ENCODE measurements at regions not wholly inside any gene's neighbourhood (a gene's known extent, or its start where the extent isn't known, plus 50 kb on each side); places are given as distances from the start of the nearest gene placed in this dataset.

GRCh38 chr7:85659364-85659763 lies 472.5 kb upstream of the SEMA3D start:
- TF ChIP-seq CTCF (IDR thresholded peaks at IDR 0.05) (no peak), POLR2A (IDR thresholded peaks at IDR 0.05) (no peak)
- no peak for DNase-seq (ENCODE audit: low spot score in 2 of 2)
- intact Hi-C loops (cut with DNase I; ENCODE audit: low total_unique reads): no loop called here
- no peak overlapping the region for H3K4me3 ChIP-seq (ENCODE audit: low read depth, poor library complexity, severe bottlenecking)

GRCh38 chr7:85655252-85655651 lies 468.4 kb upstream of the SEMA3D start:
- intact Hi-C loops (cut with DNase I; ENCODE audit: low total_unique reads): no loop called here

GRCh38 chr7:85644272-85644671 lies 457.4 kb upstream of the SEMA3D start:
- intact Hi-C loops (cut with DNase I; ENCODE audit: low total_unique reads): no loop called here
- WGBS, 2 donors: 69 to 74% methylated on average over 2 of the region's 2 CpGs
- no peak overlapping the region for H3K4me3 ChIP-seq (ENCODE audit: low read depth, poor library complexity, severe bottlenecking)
- DNase-seq (ENCODE audit: low spot score in 2 of 2): no peak
- TF ChIP-seq CTCF (IDR thresholded peaks at IDR 0.05): no peak

More at GRCh38 chr7:85655252-85655651, 468.4 kb upstream of the SEMA3D start:
- DNase-seq (ENCODE audit: low spot score in 2 of 2): no peak
- 84 to 91% methylated on average over 5 of the region's 5 CpGs for WGBS, 2 donors
- TF ChIP-seq CTCF (IDR thresholded peaks at IDR 0.05) (no peak), POLR2A (IDR thresholded peaks at IDR 0.05) (no peak)
- H3K4me3 ChIP-seq (ENCODE audit: low read depth, poor library complexity, severe bottlenecking): no peak overlapping the region

GRCh38 chr7:85641331-85641730 lies 454.5 kb upstream of the SEMA3D start:
- 83 to 86% methylated on average over 3 of the region's 3 CpGs for WGBS, 2 donors
- H3K4me3 ChIP-seq (ENCODE audit: low read depth, poor library complexity, severe bottlenecking): no peak overlapping the region
- intact Hi-C loops (cut with DNase I; ENCODE audit: low total_unique reads): no loop called here
- no peak for DNase-seq (ENCODE audit: low spot score in 2 of 2)
- no peak for TF ChIP-seq POLR2A (IDR thresholded peaks at IDR 0.05)
- no peak for TF ChIP-seq CTCF (IDR thresholded peaks at IDR 0.05)

- intact Hi-C loops (cut with DNase I; ENCODE audit: low total_unique reads): no loop called here
- no peak overlapping the region for H3K4me3 ChIP-seq (ENCODE audit: low read depth, poor library complexity, severe bottlenecking)
- no peak for DNase-seq (ENCODE audit: low spot score in 2 of 2)
- WGBS, 2 donors: 52 to 64% methylated on average over 1 of the region's 1 CpG
- TF ChIP-seq POLR2A (IDR thresholded peaks at IDR 0.05): no peak
- TF ChIP-seq CTCF (IDR thresholded peaks at IDR 0.05): no peak
These were observed 451.5 kb upstream of the SEMA3D start for GRCh38 chr7:85638394-85638793.

- TF ChIP-seq CTCF (IDR thresholded peaks at IDR 0.05): no peak
- no peak for TF ChIP-seq POLR2A (IDR thresholded peaks at IDR 0.05)
- 53 to 55% methylated on average over 2 of the region's 2 CpGs for WGBS, 2 donors
- intact Hi-C loops (cut with DNase I; ENCODE audit: low total_unique reads): no loop called here
- no peak for DNase-seq (ENCODE audit: low spot score in 2 of 2)
- H3K4me3 ChIP-seq (ENCODE audit: low read depth, poor library complexity, severe bottlenecking): no peak overlapping the region
These were observed 448.1 kb upstream of the SEMA3D start for GRCh38 chr7:85634951-85635350.

Data from lower leg skin (tissue), 4 donors.